Suprapubic skin (tissue), 4 donors: ENCODE measurements at regions not wholly inside any gene's neighbourhood (a gene's known extent, or its start where the extent isn't known, plus 50 kb on each side); places are given as distances from the start of the nearest gene placed in this dataset.

Experiments used
- DNase-seq, 2 donors: peaks; one replicate each; pipeline ENCODE4 v3.0.0-alpha.2; 2019; ENCODE audit warnings: low spot score in 2 of 2
- H3K27ac ChIP-seq: fragments of 200-600 bp; sonication (generic); one replicate; pipeline ENCODE4 v1.5.1; 2019
- H3K27me3 ChIP-seq: fragments of 200-600 bp; sonication (generic); one replicate; pipeline ENCODE4 v1.5.1; 2019
- H3K36me3 ChIP-seq: fragments of 200-600 bp; sonication (generic); one replicate; pipeline ENCODE4 v1.5.1; 2019
- H3K4me1 ChIP-seq: fragments of 200-600 bp; sonication (generic); one replicate; pipeline ENCODE4 v1.5.1; 2019
- H3K4me3 ChIP-seq: fragments of 200-600 bp; sonication (generic); one replicate; pipeline ENCODE4 v1.5.1; 2019; ENCODE audit warnings: mild to moderate bottlenecking
- H3K9me3 ChIP-seq: fragments of 200-600 bp; sonication (generic); one replicate; pipeline ENCODE4 v1.5.1; 2019
- EP300 ChIP-seq: sonication (generic); formaldehyde crosslinking; IDR thresholded peaks from one replicate; pipeline ENCODE4 v1.6.1; 2017; ENCODE audit warnings: antibody characterized with exemption
- POLR2A ChIP-seq, 2 donors: fragments of 450-650 bp; IDR thresholded peaks; one replicate each; pipeline ENCODE4 v1.6.1; 2017; ENCODE audit warnings: antibody characterized with exemption in 2 of 2, mild to moderate bottlenecking in 2 of 2, moderate library complexity in 2 of 2
- POLR2AphosphoS5 ChIP-seq, 3 donors: sonication (generic); formaldehyde crosslinking; IDR thresholded peaks; one replicate each; pipeline ENCODE4 v1.6.1; 2017; ENCODE audit warnings: antibody characterized with exemption in 3 of 3
- WGBS: methylation state at CpG from one replicate; pipeline ENCODE4 v1.1.5; 2018; 5-methylcytosine and 5-hydroxymethylcytosine counted together
- TF ChIP-seq, protein P1 (sequence below), 2 donors: fragments of 200-600 bp in 1 of 2; fragments of 450-650 bp in 1 of 2; sonication (generic) in 1 of 2; IDR thresholded peaks; one replicate each; pipeline ENCODE4 v1.5.1; 2016 to 2019; ENCODE audit warnings: antibody characterized with exemption in 2 of 2, mild to moderate bottlenecking in 1 of 2, moderate library complexity in 1 of 2

DNA sequence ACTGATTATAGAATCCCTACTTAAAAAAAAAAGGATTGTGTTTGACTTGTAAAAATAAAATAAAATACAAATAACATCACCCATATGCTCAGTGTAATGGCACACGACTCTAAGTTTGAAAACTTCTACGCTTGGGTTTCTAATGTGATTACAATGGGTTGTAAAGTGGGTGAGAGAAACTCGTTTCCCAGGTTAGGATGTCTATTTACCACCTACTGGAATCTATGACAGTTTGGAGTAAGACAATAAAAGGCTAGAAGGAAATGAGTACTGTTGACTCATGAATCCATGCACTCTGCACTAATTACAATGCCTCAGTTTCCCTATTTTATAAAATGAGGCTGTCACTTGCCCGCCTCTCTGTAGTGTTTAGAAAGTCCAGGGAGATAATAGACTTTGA lies 204.0 kb upstream of the FOXN2 start:
- 77% methylated on average over 4 of the region's 4 CpGs for WGBS
- H3K27ac ChIP-seq = no peak overlapping the region
- no peak for TF ChIP-seq POLR2A (IDR thresholded peaks at IDR 0.05)
- TF ChIP-seq EP300 = no peak
- TF ChIP-seq, protein P1, sequence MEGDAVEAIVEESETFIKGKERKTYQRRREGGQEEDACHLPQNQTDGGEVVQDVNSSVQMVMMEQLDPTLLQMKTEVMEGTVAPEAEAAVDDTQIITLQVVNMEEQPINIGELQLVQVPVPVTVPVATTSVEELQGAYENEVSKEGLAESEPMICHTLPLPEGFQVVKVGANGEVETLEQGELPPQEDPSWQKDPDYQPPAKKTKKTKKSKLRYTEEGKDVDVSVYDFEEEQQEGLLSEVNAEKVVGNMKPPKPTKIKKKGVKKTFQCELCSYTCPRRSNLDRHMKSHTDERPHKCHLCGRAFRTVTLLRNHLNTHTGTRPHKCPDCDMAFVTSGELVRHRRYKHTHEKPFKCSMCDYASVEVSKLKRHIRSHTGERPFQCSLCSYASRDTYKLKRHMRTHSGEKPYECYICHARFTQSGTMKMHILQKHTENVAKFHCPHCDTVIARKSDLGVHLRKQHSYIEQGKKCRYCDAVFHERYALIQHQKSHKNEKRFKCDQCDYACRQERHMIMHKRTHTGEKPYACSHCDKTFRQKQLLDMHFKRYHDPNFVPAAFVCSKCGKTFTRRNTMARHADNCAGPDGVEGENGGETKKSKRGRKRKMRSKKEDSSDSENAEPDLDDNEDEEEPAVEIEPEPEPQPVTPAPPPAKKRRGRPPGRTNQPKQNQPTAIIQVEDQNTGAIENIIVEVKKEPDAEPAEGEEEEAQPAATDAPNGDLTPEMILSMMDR (IDR thresholded peaks at IDR 0.05) = no peak
- no peak for TF ChIP-seq POLR2AphosphoS5 (IDR thresholded peaks at IDR 0.05)

DNA sequence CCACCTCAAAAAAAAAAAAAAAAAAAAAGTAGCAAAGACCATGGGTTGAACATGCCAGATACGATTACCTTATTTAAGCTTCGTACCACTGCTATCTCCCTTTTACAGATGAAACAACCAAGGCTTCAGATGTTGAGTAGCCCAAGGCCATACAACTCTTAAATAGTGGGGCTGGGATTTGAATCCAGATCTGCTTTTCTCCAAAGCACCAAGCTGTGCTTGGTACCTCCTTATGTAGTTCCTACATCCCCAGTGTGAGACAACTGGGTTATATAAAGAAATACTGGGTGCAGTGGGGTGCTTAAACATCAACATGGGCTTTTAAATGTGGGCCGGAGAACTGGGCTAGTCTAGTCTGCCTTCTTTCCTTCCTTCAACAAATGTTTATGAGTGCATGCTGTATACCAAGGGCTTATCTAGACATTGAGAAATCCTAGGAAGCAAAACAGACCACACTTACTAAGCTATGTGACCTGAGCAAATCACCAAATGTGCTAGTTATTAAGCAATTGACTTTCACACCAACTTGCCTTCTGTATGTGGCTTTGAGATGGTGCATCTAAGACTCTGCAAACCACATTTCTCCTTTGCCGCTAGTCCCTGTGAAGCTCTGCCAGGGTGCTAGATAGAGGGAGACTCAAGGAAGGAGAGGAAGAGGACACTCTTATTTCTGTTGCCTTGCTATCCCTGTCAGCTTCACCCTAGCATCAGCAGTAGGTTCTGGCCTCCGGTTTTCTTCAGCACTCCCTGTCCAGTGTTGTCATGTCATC lies 201.4 kb upstream of the FOXN2 start:
- Histone ChIP-seq H3K4me3 (no peak overlapping the region), H3K9me3 (no peaks in the 10 kb centered on the region), H3K4me1 (peaks cover 15% of the 10 kb centered on the region), H3K36me3 (no peaks in the 10 kb centered on the region), H3K27ac (no peak overlapping the region), H3K27me3 (no peaks in the 10 kb centered on the region)
- TF ChIP-seq, protein P1 (IDR thresholded peaks at IDR 0.05) = no peak
- TF ChIP-seq POLR2AphosphoS5 (IDR thresholded peaks at IDR 0.05) = no peak
- TF ChIP-seq POLR2A (IDR thresholded peaks at IDR 0.05) = no peak
- TF ChIP-seq EP300 = no peak
- 85% methylated on average over 5 of the region's 5 CpGs for WGBS
- DNase-seq = no peak

More for the DNA sequence above, 204.0 kb upstream of the FOXN2 start:
- Histone ChIP-seq H3K4me1 (peaks cover 33% of the 10 kb centered on the region), H3K27me3 (no peaks in the 10 kb centered on the region), H3K4me3 (no peak overlapping the region), H3K36me3 (no peaks in the 10 kb centered on the region), H3K9me3 (no peaks in the 10 kb centered on the region)
- no peak for DNase-seq

DNA sequence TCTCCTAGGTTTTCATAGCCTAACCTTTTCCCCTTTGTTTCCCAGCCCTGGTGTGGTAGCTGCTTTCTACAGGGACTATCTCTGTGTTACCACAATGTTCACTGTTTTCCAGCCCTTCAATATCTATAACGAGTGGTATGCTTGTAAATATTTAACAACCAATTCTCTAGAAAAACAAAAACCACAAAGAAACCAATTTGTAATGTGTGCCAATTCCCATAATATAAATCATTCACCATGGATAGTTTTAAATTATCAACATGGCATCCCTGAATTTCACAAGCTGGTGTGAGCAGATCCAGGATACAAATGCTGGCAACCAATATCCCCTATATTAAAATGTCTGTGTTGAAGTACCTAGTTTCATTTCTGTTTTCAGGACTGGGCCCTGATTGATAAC lies 200.7 kb upstream of the FOXN2 start:
- 52% methylated on average over 1 of the region's 1 CpG for WGBS
- Histone ChIP-seq H3K27ac (no peak overlapping the region), H3K36me3 (no peaks in the 10 kb centered on the region), H3K4me1 (peaks cover 15% of the 10 kb centered on the region), H3K9me3 (no peaks in the 10 kb centered on the region), H3K4me3 (no peak overlapping the region), H3K27me3 (no peaks in the 10 kb centered on the region)
- TF ChIP-seq EP300 (no peak), POLR2A (IDR thresholded peaks at IDR 0.05) (no peak), POLR2AphosphoS5 (IDR thresholded peaks at IDR 0.05) (no peak)
- TF ChIP-seq, protein P1 (IDR thresholded peaks at IDR 0.05) = no peak
- no peak for DNase-seq

DNA sequence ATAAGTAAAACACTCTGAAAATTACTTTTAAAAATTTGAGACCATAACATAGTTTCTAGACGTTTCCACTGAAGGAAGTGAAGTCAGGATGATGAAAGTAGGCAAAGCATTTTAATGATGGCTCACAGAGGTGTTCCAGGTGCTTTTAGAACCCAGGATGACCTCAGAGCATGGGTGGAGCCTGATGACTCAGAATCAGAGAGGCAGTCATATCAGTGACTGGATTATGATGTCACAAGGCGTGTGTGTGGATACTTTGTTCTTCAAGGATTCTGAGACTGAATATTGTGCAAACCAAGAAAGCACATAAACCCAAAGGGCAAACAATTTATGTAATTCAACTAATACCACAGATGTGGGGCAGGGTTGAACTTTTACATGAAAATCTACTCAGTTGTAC lies 200.2 kb upstream of the FOXN2 start:
- no peak for TF ChIP-seq POLR2A (IDR thresholded peaks at IDR 0.05)
- TF ChIP-seq, protein P1 (IDR thresholded peaks at IDR 0.05) = no peak
- TF ChIP-seq POLR2AphosphoS5 (IDR thresholded peaks at IDR 0.05) = no peak
- no peak for TF ChIP-seq EP300
- no peaks in the 10 kb centered on the region for H3K36me3 ChIP-seq
- H3K4me3 ChIP-seq = no peak overlapping the region
- 38% methylated on average over 2 of the region's 2 CpGs for WGBS
- no peaks in the 10 kb centered on the region for H3K27me3 ChIP-seq
- no peaks in the 10 kb centered on the region for H3K9me3 ChIP-seq
- H3K4me1 ChIP-seq = peaks cover 15% of the 10 kb centered on the region
- DNase-seq = no peak
- H3K27ac ChIP-seq = no peak overlapping the region

DNA sequence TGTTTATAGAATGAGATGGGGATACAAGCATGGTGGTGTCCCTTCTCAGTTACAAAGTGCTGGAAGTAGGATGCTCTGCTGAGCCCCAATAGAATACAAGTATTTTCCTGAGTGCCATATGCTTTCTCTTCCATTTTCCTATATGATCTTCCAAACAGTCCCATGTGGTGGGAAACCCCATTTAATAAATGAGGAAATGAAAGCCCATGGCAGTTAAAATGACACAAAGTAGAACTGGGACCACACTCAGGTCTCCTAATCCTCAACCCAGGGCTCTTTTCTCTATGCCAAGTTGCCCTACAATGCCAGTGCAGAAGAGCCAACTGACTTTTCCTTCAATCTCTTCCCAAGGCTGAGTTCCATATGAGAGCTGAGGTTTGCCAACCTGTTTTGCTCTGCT lies 198.0 kb upstream of the FOXN2 start:
- no peaks in the 10 kb centered on the region for H3K9me3 ChIP-seq
- H3K27ac ChIP-seq = no peak overlapping the region
- H3K4me1 ChIP-seq = peaks cover 7% of the 10 kb centered on the region
- no peak for DNase-seq
- H3K27me3 ChIP-seq = no peaks in the 10 kb centered on the region
- H3K36me3 ChIP-seq = no peaks in the 10 kb centered on the region
- H3K4me3 ChIP-seq = no peak overlapping the region
- TF ChIP-seq, protein P1 (IDR thresholded peaks at IDR 0.05) = no peak
- TF ChIP-seq POLR2A (IDR thresholded peaks at IDR 0.05) = no peak
- TF ChIP-seq POLR2AphosphoS5 (IDR thresholded peaks at IDR 0.05) = no peak
- TF ChIP-seq EP300 = no peak
